ENCODE measurements at regions not wholly inside any gene's neighbourhood (a gene's known extent, or its start where the extent isn't known, plus 50 kb on each side); places are given as distances from the start of the nearest gene placed in this dataset.

GRCh38 chr10:112896722-112897121 is 53.3 kb upstream of the TCF7L2 start:
- peaks cover 13% of the 10 kb centered on the region for H3K4me1 Mint-ChIP-seq (ENCODE audit: low read depth, unreplicated experiment)
- H3K27me3 Mint-ChIP-seq (ENCODE audit: unreplicated experiment) = no peaks in the 10 kb centered on the region
- intact Hi-C loops (cut with micrococcal nuclease; ENCODE audit: unreplicated experiment) = no loop called here
- DNase-seq = no peak
- TF ChIP-seq, protein P1, sequence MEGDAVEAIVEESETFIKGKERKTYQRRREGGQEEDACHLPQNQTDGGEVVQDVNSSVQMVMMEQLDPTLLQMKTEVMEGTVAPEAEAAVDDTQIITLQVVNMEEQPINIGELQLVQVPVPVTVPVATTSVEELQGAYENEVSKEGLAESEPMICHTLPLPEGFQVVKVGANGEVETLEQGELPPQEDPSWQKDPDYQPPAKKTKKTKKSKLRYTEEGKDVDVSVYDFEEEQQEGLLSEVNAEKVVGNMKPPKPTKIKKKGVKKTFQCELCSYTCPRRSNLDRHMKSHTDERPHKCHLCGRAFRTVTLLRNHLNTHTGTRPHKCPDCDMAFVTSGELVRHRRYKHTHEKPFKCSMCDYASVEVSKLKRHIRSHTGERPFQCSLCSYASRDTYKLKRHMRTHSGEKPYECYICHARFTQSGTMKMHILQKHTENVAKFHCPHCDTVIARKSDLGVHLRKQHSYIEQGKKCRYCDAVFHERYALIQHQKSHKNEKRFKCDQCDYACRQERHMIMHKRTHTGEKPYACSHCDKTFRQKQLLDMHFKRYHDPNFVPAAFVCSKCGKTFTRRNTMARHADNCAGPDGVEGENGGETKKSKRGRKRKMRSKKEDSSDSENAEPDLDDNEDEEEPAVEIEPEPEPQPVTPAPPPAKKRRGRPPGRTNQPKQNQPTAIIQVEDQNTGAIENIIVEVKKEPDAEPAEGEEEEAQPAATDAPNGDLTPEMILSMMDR (IDR thresholded peaks at IDR 0.05; ENCODE audit: unreplicated experiment) = no peak
- H3K36me3 Mint-ChIP-seq (ENCODE audit: insufficient read depth, unreplicated experiment) = no peaks in the 10 kb centered on the region
- CTCF ChIA-PET = interaction anchor here (0.5 kb wide), 1 partner anchor 243 kb away, joined by 5 read pairs; no protein-coding TSS in a partner anchor
- no peak overlapping the region for H3K27ac Mint-ChIP-seq (ENCODE audit: unreplicated experiment)
- peaks cover 2% of the 10 kb centered on the region for H3K9me3 Mint-ChIP-seq (ENCODE audit: low read depth, unreplicated experiment)
- no TSS peak for BruUV-seq (replicated peaks)
- H3K4me3 Mint-ChIP-seq (ENCODE audit: low read depth, unreplicated experiment) = no peak overlapping the region

DNA sequence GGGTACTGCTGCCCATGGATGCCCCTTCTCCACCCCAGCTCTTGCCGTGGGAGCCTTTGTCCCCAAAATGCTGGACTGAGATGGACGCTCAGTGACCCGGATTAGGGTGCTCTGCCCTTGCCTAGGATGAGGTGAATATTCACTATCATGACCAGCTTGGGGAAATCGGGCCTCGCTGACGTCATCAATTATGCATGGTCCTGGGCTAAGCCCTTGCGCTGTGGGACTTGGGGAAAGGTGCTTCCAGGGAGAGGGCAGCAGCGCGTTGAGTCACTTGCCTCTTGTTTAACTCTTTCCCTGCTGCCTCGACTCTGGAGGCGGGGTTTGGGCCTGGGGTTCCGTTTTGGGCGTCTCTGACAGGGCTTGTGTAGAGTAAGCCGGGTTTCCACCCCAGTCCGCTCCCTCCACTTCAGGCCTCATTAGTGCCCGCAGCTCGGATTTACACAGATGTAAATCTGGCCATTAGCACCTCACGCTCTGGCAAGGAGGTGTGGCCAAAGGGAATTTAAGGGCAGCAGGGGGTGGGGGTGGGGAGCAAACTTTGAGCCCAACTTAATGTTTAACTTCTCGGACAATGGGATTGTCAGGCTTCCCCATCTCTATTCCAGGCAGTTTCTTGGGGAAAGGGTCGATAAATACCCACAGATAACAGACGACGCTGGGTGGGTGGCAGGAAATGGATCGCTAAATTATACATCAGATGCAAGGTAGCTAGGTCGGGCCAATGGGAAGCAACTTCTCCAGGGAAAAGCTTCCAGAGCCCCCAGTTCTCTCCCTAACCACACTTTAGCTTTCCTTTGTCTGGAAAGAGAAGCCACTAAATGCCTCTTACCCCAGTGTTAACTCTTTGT is 51.3 kb upstream of the TCF7L2 start:
- intact Hi-C loops (cut with micrococcal nuclease; ENCODE audit: unreplicated experiment) = no loop called here
- peak overlapping the region; percentile 67 for H3K27ac Mint-ChIP-seq (ENCODE audit: unreplicated experiment)
- H3K36me3 Mint-ChIP-seq (ENCODE audit: insufficient read depth, unreplicated experiment) = no peaks in the 10 kb centered on the region
- H3K27me3 Mint-ChIP-seq (ENCODE audit: unreplicated experiment) = no peaks in the 10 kb centered on the region
- CTCF ChIA-PET = interaction anchor here (0.6 to 1.2 kb wide), 3 partner anchors 10 to 32 kb away, joined by 3 to 4 read pairs (median 3); no protein-coding TSS in a partner anchor
- peaks cover 3% of the 10 kb centered on the region for H3K9me3 Mint-ChIP-seq (ENCODE audit: low read depth, unreplicated experiment)
- peaks cover 15% of the 10 kb centered on the region for H3K4me1 Mint-ChIP-seq (ENCODE audit: low read depth, unreplicated experiment)
- no TSS peak for BruUV-seq (replicated peaks)
- TF ChIP-seq, protein P1 (IDR thresholded peaks at IDR 0.05; ENCODE audit: unreplicated experiment) = no peak
- peak; percentile 47 for DNase-seq
- H3K4me3 Mint-ChIP-seq (ENCODE audit: low read depth, unreplicated experiment) = peak overlapping the region; percentile 64

DNA sequence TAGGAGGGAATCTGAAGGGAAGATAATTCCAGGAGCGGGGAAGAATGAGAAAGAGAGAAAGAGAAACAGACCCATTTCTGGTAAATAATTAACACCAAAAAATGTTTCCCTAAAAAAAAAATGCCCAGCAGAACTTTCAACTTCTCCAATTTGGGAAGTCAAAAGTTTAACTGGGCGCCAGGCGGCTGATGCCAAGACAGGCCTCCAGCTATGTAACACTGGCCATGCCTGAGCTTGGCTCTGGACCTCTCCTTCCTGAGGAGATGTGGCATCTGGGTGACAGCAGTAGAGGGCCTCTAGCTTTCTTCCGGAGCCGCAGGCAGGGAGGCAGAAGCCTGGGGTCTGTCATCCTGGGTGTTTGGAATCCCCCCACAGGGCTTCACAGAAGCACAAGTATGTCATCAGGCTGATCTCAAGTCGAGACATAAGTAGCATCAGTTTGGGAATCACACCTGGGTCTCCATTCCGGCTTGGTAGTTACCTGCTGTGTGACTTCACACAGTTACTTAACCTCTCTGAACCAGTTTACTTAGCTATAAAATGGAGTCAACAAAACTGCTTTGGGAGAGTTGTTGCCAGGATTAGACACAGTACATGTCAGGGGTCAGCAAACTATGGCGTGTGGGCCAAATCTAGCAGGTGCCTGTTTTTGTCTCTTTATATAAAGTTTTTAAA is 50.5 kb upstream of the TCF7L2 start:
- peak; percentile 18 for DNase-seq
- no TSS peak for BruUV-seq (replicated peaks)
- no peaks in the 10 kb centered on the region for H3K36me3 Mint-ChIP-seq (ENCODE audit: insufficient read depth, unreplicated experiment)
- peaks cover 15% of the 10 kb centered on the region for H3K4me1 Mint-ChIP-seq (ENCODE audit: low read depth, unreplicated experiment)
- H3K27me3 Mint-ChIP-seq (ENCODE audit: unreplicated experiment) = no peaks in the 10 kb centered on the region
- H3K27ac Mint-ChIP-seq (ENCODE audit: unreplicated experiment) = peak overlapping the region; percentile 67
- TF ChIP-seq, protein P1 (IDR thresholded peaks at IDR 0.05; ENCODE audit: unreplicated experiment) = no peak
- CTCF ChIA-PET = interaction anchor here (0.6 to 1.1 kb wide), 2 partner anchors 9 to 16 kb away, joined by 3 to 4 read pairs; no protein-coding TSS in a partner anchor
- intact Hi-C loops (cut with micrococcal nuclease; ENCODE audit: unreplicated experiment) = no loop called here
- peaks cover 3% of the 10 kb centered on the region for H3K9me3 Mint-ChIP-seq (ENCODE audit: low read depth, unreplicated experiment)
- peak overlapping the region; percentile 64 for H3K4me3 Mint-ChIP-seq (ENCODE audit: low read depth, unreplicated experiment)
